B cell (primary cell): ENCODE measurements at regions not wholly inside any gene's neighbourhood (a gene's known extent, or its start where the extent isn't known, plus 50 kb on each side); places are given as distances from the start of the nearest gene placed in this dataset.

Experiments
- CTCF ChIP-seq: fragments of 200-600 bp; IDR thresholded peaks from one replicate; pipeline ENCODE4 v1.8.0; 2022; ENCODE audit warnings: antibody characterized with exemption, mild to moderate bottlenecking
- EZH2 ChIP-seq: IDR thresholded peaks from 2 replicates; pipeline ENCODE4 v1.6.1; 2012; ENCODE audit warnings: borderline replicate concordance, low read depth, mild to moderate bottlenecking, moderate library complexity, low read length; ENCODE audit not compliant: insufficient read depth, poor library complexity, severe bottlenecking

GRCh38 chr5:40412771-40413170, 266.9 kb upstream of the PTGER4 start:
- TF ChIP-seq EZH2 (no peak), CTCF (no peak)
